GM12875 (cell line): ENCODE measurements at regions not wholly inside any gene's neighbourhood (a gene's known extent, or its start where the extent isn't known, plus 50 kb on each side); places are given as distances from the start of the nearest gene placed in this dataset.

Experiments
- H3K4me3 ChIP-seq: one replicate; pipeline ENCODE4 v1.5.1; 2011; ENCODE audit warnings: low read depth, low read length, control low read depth
- TF ChIP-seq, protein P1 (sequence below): IDR thresholded peaks from 2 replicates; pipeline ENCODE4 v1.5.1; 2011; ENCODE audit warnings: low read depth, mild to moderate bottlenecking, control low read depth, inconsistent platforms, low read length, moderate library complexity, borderline replicate concordance; ENCODE audit not compliant: insufficient read depth

- TF ChIP-seq, protein P1, sequence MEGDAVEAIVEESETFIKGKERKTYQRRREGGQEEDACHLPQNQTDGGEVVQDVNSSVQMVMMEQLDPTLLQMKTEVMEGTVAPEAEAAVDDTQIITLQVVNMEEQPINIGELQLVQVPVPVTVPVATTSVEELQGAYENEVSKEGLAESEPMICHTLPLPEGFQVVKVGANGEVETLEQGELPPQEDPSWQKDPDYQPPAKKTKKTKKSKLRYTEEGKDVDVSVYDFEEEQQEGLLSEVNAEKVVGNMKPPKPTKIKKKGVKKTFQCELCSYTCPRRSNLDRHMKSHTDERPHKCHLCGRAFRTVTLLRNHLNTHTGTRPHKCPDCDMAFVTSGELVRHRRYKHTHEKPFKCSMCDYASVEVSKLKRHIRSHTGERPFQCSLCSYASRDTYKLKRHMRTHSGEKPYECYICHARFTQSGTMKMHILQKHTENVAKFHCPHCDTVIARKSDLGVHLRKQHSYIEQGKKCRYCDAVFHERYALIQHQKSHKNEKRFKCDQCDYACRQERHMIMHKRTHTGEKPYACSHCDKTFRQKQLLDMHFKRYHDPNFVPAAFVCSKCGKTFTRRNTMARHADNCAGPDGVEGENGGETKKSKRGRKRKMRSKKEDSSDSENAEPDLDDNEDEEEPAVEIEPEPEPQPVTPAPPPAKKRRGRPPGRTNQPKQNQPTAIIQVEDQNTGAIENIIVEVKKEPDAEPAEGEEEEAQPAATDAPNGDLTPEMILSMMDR = no peak
- no peak overlapping the region for H3K4me3 ChIP-seq
These were observed 261.4 kb downstream of the DMRT2 start for GRCh38 chr9:1311462-1312042.

DNA sequence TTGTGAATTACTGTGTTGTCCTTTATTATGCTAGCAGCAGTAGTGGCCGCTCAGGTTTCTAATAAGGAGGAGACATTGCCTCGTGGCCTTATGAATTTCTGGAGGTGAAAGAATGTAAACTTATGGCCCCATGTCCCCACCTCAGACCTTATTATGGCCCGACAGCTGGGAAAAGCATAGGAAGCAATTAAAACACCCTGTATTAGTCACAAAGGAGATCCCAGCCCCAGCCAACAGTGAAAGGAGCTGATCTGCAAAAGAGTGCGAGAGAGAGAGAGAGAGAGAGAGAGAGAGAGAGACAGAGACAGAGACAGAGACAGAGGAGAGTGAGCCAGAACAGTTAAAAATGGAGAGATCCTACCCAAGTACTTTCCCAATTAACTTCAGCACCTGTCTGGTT, 269.3 kb downstream of the DMRT2 start:
- H3K4me3 ChIP-seq = no peak overlapping the region
- TF ChIP-seq, protein P1 = no peak

DNA sequence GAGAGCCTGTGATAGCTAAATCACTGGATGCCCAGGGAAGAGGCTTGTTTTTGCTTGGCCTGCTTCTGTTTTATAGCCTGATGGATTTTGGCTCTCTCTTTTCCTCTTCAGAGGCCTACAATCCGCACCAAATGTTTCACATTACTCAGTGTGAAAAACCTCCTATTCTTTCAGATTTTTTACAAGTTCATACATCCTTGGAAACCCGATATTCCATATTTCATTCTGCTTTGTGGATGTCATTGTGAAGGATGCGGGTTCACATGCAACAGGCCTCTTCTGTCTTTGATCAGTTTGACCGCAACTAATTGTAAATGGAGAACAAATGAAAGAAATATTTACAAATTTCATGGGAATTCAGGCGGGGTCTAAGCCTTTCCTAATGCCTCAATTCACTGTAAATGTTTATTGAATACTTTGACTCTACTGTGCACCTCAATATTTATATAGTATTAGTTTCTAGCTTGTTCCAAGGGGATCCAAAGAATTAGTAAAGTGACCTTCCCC, 269.9 kb downstream of the DMRT2 start:
- TF ChIP-seq, protein P1 = no peak
- no peak overlapping the region for H3K4me3 ChIP-seq

DNA sequence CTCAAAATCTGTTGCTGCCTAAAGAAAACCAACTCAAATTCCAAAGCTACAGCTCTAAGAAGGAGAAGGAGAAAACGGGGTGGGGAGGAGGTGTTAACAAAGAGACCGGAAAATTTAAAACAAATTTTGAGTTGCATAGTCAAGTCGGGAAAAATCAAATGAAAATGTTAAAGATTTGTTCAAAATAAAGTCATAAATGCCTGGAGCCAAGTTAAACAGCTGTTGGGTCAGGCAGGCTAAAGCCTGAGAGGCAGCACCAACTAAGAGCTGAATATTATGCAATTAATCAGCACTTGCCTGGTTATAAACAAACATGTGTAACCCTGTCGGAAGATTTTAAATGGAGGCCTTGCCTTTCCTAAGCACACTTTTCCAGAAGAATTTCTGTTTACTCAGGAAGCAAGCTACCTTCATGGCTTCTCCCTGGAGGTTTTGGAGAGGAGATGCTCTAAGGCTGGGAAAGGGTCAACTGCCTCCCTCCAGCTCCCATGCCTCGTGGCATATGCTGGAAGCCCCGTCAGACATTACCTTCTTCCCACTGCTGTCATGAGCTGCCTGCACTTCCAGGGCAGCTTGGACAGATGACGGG, 270.5 kb downstream of the DMRT2 start:
- TF ChIP-seq, protein P1 = no peak
- no peak overlapping the region for H3K4me3 ChIP-seq

DNA sequence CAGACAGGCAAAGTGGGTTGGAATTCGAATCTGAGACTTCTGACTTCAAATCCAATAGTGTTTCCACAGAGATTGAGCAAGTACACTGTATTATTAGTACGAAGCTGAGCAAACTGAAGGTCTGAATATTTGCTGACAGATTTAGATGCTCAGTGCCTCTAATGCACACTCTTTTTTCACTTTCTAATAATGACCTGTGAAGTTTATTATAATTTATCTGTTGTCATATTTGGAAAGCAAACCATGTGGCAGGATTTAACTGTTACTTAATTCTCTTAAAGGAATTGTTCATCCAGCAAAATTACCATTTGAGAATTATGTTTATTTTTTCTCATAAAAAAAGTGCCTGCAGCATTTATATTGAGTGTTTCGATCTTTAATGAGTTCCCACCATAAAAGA, 277.3 kb downstream of the DMRT2 start:
- no peak overlapping the region for H3K4me3 ChIP-seq
- TF ChIP-seq, protein P1 = no peak

DNA sequence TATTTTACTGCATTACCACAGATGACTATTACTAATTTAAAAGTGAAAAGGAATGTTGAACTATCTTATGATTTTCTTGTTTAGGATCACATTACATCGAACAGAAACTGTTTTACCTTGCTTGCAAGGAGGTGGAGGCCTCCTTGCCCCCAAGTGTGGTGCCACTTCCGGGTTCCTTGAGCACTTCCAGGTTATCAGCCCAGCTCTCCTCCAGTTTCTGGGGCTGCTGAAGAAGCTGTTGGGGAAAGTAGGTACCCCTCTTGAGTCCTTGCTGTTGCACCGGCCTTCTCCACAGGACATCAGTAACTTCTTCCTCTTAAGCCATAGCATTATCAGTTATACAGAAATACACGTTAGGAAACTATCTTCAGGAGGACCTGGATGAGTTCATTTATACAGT, 278.2 kb downstream of the DMRT2 start:
- TF ChIP-seq, protein P1 = no peak
- no peak overlapping the region for H3K4me3 ChIP-seq

- no peak overlapping the region for H3K4me3 ChIP-seq
- TF ChIP-seq, protein P1 = no peak
These were observed 281.4 kb downstream of the DMRT2 start for GRCh38 chr9:1331546-1332038.
